Activated CD8-positive, alpha-beta T cell treated with anti-CD3 and anti-CD28 coated beads for 36 hours (primary cell): ENCODE measurements at regions not wholly inside any gene's neighbourhood (a gene's known extent, or its start where the extent isn't known, plus 50 kb on each side); places are given as distances from the start of the nearest gene placed in this dataset.

Experiments
- ATAC-seq: fragments of 200-7000 bp; cut with Tn5 transposase; one replicate; pipeline ENCODE4 v1.10.0; 2021; ENCODE audit warnings: mild to moderate bottlenecking, moderate library complexity
- CTCF ChIA-PET: fragments of 350-600 bp; sonication (Branson Sonifier 250); formaldehyde crosslinking; loops from one replicate; lab custom pipeline; 2021; ENCODE audit warnings: antibody characterized with exemption; lab: Charles Lee
- POLR2A ChIA-PET: fragments of 350-600 bp; sonication (Branson Sonifier 250); formaldehyde crosslinking; loops from one replicate; lab custom pipeline; 2021; ENCODE audit warnings: antibody characterized with exemption; lab: Charles Lee
- DNase-seq: peaks from one replicate; pipeline ENCODE4 v3.0.0-alpha.2; 2020
- H3K27ac Mint-ChIP-seq: one replicate; pipeline ENCODE4 v1.8.0; 2021; ENCODE audit warnings: mild to moderate bottlenecking, mixed read lengths
- H3K27me3 Mint-ChIP-seq: one replicate; pipeline ENCODE4 v1.8.0; 2021; ENCODE audit warnings: mixed read lengths
- H3K36me3 Mint-ChIP-seq: one replicate; pipeline ENCODE4 v1.8.0; 2021; ENCODE audit warnings: low read depth, mixed read lengths
- H3K4me1 Mint-ChIP-seq: one replicate; pipeline ENCODE4 v1.8.0; 2021; ENCODE audit warnings: low read depth, mixed read lengths
- H3K4me3 Mint-ChIP-seq: one replicate; pipeline ENCODE4 v1.8.0; 2021; ENCODE audit warnings: mild to moderate bottlenecking, moderate library complexity, mixed read lengths
- H3K9me3 Mint-ChIP-seq: one replicate; pipeline ENCODE4 v1.8.0; 2021; ENCODE audit warnings: mixed read lengths
- intact Hi-C: fragments of 100-400 bp; cut with micrococcal nuclease; formaldehyde crosslinking; loops from one replicate; pipeline ENCODE4 v1.10.0; 2022
- TF ChIP-seq, protein P1 (sequence below): fragments of 200-600 bp; IDR thresholded peaks from one replicate; pipeline ENCODE4 v1.8.0; 2022; ENCODE audit warnings: antibody characterized with exemption, mild to moderate bottlenecking

- ATAC-seq, result no peak
- Mint-ChIP-seq H3K36me3 (no peaks in the 10 kb centered on the region), H3K27ac (no peak overlapping the region), H3K4me1 (no peaks in the 10 kb centered on the region), H3K27me3 (no peaks in the 10 kb centered on the region), H3K9me3 (peaks cover 19% of the 10 kb centered on the region), H3K4me3 (no peak overlapping the region)
- CTCF ChIA-PET, result no interaction called here
- intact Hi-C loops, result no loop called here
- TF ChIP-seq, protein P1, sequence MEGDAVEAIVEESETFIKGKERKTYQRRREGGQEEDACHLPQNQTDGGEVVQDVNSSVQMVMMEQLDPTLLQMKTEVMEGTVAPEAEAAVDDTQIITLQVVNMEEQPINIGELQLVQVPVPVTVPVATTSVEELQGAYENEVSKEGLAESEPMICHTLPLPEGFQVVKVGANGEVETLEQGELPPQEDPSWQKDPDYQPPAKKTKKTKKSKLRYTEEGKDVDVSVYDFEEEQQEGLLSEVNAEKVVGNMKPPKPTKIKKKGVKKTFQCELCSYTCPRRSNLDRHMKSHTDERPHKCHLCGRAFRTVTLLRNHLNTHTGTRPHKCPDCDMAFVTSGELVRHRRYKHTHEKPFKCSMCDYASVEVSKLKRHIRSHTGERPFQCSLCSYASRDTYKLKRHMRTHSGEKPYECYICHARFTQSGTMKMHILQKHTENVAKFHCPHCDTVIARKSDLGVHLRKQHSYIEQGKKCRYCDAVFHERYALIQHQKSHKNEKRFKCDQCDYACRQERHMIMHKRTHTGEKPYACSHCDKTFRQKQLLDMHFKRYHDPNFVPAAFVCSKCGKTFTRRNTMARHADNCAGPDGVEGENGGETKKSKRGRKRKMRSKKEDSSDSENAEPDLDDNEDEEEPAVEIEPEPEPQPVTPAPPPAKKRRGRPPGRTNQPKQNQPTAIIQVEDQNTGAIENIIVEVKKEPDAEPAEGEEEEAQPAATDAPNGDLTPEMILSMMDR, result no peak
- DNase-seq, result no peak
- POLR2A ChIA-PET, result no interaction called here
Measured at GRCh38 chr14:84864548-84865271, 665.2 kb upstream of the FLRT2 start.

DNA sequence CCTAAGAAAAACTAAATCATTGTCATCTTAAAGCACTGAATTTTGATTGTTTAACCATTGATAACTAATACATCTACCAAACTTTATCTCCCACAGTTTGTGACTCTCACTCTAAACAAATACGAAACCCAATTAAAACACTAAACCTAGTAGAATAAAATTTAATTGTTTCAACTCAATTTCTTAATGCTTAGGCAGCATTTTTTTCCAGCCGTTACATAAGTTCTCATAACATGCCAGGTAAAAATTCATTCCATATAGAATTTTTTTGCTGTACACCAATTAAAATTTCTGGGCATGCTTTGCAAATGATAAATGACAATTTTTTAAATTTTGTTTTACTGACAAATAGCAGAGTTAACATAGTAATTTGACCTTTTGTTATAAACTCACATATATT, 658.2 kb upstream of the FLRT2 start:
- no peak for DNase-seq

DNA sequence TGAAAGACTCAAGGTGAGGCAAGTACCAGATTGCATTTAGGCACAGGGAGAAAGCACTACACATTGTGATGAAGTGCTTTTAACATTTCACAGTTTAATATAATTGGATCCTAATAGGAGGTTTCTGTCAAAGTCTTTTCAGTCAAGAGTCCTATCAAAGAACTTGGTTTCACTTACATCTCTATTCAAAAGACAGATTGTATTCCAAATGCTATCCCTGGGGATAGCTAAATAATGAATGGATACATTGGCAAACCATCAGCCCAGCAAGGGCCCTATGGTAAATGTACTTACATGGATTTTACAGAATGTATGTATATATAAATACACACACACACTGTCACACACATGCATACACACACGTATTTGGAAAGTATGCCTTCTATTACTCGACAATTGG, 655.5 kb upstream of the FLRT2 start:
- no peaks in the 10 kb centered on the region for H3K27me3 Mint-ChIP-seq
- ATAC-seq, result no peak
- ChIA-PET CTCF (no interaction called here), POLR2A (no interaction called here)
- no peak overlapping the region for H3K27ac Mint-ChIP-seq
- H3K36me3 Mint-ChIP-seq, result no peaks in the 10 kb centered on the region
- H3K4me1 Mint-ChIP-seq, result no peaks in the 10 kb centered on the region
- no peak overlapping the region for H3K4me3 Mint-ChIP-seq
- no peak for DNase-seq
- TF ChIP-seq, protein P1, result no peak
- peaks cover 5% of the 10 kb centered on the region for H3K9me3 Mint-ChIP-seq
- intact Hi-C loops, result no loop called here

More for the DNA sequence above, 658.2 kb upstream of the FLRT2 start:
- no peaks in the 10 kb centered on the region for H3K27me3 Mint-ChIP-seq
- H3K36me3 Mint-ChIP-seq, result no peaks in the 10 kb centered on the region
- H3K4me3 Mint-ChIP-seq, result no peak overlapping the region
- no peaks in the 10 kb centered on the region for H3K4me1 Mint-ChIP-seq
- POLR2A ChIA-PET, result no interaction called here
- CTCF ChIA-PET, result no interaction called here
- no peak overlapping the region for H3K27ac Mint-ChIP-seq
- intact Hi-C loops, result no loop called here
- peaks cover 9% of the 10 kb centered on the region for H3K9me3 Mint-ChIP-seq
- TF ChIP-seq, protein P1, result no peak
- no peak for ATAC-seq

GRCh38 chr14:84877061-84877460, 652.9 kb upstream of the FLRT2 start:
- Mint-ChIP-seq H3K4me1 (no peaks in the 10 kb centered on the region), H3K36me3 (no peaks in the 10 kb centered on the region), H3K27ac (no peak overlapping the region), H3K9me3 (peaks cover 3% of the 10 kb centered on the region), H3K27me3 (no peaks in the 10 kb centered on the region), H3K4me3 (no peak overlapping the region)
- ChIA-PET CTCF (no interaction called here), POLR2A (no interaction called here)
- no peak for DNase-seq
- intact Hi-C loops, result no loop called here
- ATAC-seq, result no peak
- TF ChIP-seq, protein P1, result no peak

DNA sequence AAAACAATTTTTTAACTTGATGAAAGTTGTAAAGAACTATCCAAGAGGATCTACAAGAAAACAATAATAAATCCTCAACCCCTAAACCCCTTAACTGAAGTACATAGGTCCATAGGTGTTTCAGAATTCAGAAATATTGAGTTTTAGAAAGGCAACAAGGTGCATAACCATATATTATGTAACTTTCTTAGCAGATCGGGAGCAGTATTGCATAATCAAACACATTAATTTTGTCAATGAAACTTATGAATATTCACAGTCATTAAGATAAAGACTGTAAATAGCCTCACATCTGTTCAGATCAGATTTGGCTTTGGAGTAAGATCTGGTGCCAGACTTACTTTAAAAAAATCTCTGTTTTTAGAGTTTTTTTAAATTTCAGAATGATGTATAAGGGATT, 647.1 kb upstream of the FLRT2 start:
- ChIA-PET CTCF (no interaction called here), POLR2A (no interaction called here)
- intact Hi-C loops, result no loop called here
- H3K9me3 Mint-ChIP-seq, result peaks cover 8% of the 10 kb centered on the region
- H3K36me3 Mint-ChIP-seq, result no peaks in the 10 kb centered on the region
- no peak overlapping the region for H3K27ac Mint-ChIP-seq
- H3K4me1 Mint-ChIP-seq, result no peaks in the 10 kb centered on the region
- TF ChIP-seq, protein P1, result no peak
- no peaks in the 10 kb centered on the region for H3K27me3 Mint-ChIP-seq
- no peak overlapping the region for H3K4me3 Mint-ChIP-seq
- ATAC-seq, result no peak
- DNase-seq, result no peak
